ENCODE measurements at regions not wholly inside any gene's neighbourhood (a gene's known extent, or its start where the extent isn't known, plus 50 kb on each side); places are given as distances from the start of the nearest gene placed in this dataset.
"Not testable (repeated sequence)": the region's sequence is repeated elsewhere in the genome, so short reads cannot be mapped to it uniquely, and the experiment has no call there.

DNA sequence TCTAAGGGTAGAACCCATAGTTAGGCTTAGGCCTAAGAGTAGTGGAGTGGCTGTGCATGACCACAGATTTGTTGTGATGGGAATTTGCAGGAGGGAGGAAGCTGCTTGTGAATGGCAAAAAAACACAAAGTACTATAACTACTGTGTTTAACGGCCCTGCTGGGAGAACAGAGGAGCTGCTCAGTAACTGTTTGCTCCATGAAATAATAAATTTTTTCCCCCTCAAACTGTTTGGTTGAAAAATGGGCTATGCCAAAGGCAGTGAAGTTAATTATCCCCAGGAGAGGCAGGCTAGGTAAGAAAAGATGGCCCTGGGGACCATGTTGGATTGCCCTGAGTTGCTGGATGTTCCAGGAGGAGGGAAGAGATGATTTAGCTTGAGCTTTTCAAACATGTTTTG is 216.1 kb upstream of the ADRA1D start:
- no peak for DNase-seq

DNA sequence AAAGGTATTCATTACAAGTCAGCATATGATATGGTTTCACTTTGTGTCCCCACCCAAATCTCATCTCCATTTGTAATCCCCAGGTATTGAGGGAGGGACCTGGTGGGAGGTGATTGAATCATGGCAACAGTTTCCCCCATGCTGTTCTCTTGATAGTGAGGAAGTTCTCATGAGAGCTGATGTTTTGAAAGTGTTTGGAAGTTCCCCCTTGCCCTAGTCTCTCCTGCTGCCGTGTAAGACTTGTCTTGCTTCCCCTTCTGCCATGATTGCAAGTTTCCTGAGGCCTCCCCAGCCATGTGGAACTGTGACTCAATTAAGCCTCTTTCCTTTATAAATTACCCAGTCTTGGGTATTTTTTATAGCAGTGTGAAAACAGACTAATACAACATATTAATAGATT is 213.7 kb upstream of the ADRA1D start:
- not testable (repeated sequence) for DNase-seq

DNA sequence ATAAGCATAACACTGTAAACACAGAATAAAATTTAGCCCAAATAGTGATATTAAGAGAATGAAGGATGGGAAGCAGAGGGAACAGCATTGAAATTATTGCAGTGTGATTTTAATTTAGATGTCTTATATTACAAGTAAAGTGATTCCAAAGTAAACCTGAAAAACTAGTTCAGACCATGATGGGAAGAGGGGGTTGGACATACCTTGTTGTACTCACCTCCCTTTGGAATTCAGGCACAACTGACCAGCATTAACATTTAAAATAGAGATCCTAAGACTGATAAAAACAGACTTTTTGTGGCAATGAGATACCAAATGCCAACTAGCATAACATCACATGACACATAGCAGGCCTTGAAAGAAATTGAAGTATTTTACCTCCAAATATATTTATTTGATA is 210.0 kb upstream of the ADRA1D start:
- no peak for DNase-seq

GRCh38 chr20:4457566-4458543 is 208.8 kb upstream of the ADRA1D start:
- no peak for DNase-seq

- DNase-seq = no peak
Measured at GRCh38 chr20:4455996-4456395, 206.9 kb upstream of the ADRA1D start.

GRCh38 chr20:4455301-4455701 is 206.2 kb upstream of the ADRA1D start:
- DNase-seq = no peak

- DNase-seq = no peak
Measured at GRCh38 chr20:4454111-4454510, 205.0 kb upstream of the ADRA1D start.

GRCh38 chr20:4453359-4453758 is 204.3 kb upstream of the ADRA1D start:
- DNase-seq = no peak

- no peak for DNase-seq
Measured at GRCh38 chr20:4451487-4452081, 202.5 kb upstream of the ADRA1D start.

DNA sequence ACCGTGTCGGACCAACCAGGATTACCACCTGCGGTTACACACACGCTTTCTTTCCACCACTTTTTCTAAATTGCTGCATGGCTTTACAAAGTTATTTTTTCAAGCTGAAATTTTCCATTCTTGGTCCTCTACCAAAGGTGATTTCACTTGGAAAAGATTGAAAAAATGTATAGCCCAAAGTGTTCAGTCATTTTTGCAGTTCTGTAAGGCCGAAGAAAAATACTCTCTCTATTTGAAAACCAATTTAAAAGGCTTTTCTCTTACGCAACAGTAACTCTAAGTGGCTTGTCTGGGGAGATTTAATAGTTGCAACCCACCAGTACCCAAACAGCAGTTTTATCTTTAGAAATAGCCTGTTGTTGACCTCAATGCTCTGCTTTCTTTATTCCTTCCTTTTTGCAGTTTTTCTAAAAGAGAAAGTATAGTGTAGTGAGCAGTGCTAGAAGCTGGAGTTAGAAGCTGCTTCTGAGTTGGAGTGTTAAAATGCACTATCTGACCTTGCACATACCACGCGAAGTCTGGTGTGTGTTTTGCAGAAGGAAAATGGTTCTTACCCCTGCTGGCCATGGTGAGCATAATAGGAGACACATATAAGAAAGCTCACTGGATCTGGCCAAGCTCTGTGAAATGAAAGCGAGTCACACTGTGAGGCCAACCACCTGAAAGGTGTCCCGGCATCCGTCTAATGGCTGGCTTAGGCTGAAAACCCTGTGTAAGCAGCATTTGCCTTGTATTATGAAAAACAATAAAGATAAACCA is 201.0 kb upstream of the ADRA1D start:
- DNase-seq = no peak

DNA sequence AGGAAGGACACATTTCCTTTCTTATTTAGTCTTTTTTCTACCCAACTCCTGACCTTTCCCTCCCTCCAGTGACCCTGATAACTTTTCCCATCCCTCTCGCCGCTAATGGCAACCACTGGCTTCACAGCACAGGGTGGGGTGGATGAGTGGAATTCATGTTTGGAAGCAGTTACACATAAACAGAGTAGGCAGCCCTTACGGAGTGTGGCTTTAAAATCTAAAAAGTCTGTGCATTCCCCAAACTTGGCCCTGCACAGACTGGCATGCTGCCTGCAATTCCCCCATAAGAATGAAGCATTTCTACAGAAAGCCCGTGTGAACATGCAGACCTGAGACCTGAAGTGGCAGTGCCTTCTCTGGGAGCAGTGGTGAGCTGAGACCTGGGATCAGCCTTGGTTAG is 196.7 kb upstream of the ADRA1D start:
- DNase-seq = no peak

DNA sequence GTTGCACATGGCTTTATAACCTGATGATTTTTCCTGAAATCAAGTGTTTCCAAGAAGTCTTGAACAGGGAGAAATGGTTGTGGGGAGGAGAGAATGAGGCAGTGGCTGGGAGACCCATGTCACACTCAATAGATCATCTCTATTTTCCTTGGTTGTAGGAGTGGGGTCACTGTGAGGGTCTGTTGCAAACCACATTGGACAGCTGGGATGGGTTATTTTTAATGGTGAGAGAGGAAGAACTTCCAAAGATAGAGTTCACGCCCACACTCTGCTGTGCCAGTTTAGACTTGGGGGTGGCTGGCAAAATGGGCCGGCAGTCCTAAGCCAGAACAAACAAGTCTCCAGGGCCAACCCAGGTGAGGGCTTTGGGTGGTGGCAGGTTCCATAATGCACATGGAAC is 196.2 kb upstream of the ADRA1D start:
- DNase-seq = no peak

- DNase-seq = no peak
Measured at GRCh38 chr20:4444404-4444803, 195.3 kb upstream of the ADRA1D start.

DNA sequence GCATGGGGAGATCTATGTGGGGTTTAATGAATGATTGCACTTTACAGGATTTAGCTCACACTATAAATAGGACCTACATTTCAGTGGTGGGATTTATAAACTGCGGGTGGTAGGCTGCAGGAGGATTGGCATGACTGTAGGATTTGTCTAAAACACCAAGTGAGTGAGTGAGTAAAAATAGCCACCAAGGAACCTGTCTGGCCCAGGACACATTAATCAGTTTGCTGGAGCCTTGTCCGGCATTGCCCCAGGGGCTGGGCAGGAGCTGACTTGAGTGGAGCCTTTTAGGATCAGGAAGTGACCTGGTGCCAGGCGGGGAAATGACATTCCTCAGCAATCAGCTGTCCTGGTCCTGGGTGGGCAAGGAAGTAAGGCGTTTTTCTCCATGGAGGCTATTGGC is 193.9 kb upstream of the ADRA1D start:
- no peak for DNase-seq

GRCh38 chr20:4441871-4442270 is 192.8 kb upstream of the ADRA1D start:
- no peak for DNase-seq

GRCh38 chr20:4441191-4441590 is 192.1 kb upstream of the ADRA1D start:
- no peak for DNase-seq

DNA sequence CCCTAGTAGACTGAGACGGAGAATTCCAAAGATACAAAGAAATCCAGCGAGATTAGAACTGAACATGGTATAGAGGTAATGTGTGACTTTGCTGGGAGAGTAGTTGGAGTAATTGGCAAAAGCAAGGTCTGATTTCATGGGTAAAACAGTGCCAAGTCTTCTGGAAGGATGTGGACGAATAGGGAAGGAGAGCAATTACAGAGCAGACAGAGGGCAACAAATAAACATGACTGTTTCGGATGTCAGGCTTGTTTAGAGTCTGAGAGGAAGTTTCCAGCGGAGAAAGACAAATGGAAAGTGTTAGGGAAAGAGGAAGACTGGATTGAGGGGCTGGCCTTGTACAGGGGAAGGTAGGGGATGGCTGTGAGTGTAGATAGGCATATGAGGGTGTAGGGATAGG is 190.4 kb upstream of the ADRA1D start:
- DNase-seq = no peak

DNA sequence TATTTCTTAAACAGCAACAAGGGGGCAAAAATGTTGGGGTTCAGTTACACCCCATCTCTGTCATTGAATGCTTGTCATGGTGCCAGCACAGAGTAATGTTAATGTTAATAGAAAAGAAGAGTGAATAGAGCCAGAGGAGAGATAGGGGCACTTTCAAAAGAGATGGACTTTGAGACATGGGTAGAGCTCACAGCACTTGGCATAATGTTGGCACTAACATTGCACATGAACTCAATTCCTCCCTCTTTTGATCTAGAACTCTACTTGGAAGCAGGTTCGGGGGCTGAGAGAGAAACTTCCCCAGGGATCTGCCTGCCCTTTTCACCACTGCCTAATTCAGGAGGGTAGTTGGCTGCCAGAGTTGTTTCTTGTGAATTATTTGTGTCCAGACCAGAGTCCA is 188.0 kb upstream of the ADRA1D start:
- no peak for DNase-seq

DNA sequence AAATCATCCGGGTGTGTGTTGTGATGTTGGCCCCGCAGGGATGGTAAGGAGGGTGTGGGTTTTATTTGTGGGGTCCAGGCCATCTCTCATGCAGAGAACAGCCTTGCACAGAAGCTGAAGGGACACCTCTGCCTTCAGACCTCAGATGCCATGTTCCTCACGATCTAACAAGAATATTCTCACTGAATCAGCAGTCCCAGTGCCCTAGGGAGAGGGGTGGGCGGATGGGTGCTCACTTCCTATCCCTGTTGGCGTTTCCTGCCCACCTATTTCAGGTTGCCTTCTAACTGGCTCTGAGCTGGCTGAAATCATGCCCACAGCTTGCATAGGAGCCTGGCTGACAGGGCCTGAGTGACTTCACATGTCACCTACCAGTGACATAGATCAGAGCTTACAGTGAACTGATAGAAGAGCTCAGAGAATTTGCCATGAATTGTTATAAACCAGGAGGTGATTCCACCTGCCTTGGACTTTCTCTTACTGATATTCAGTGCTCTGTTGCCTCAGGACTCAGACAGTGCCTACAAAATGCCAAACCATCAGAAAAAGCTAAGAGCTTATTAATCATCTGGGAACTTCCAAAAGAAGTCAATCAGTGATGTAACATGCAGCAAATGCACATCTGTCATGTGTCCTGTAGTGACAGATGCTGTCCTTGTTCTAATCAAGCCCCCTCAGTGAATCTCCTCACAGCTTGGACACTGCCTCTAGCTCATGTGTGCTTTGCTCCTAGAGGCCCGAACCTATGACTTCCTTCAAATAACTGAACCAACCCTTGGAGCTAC is 186.8 kb upstream of the ADRA1D start:
- no peak for DNase-seq

- no peak for DNase-seq
Measured at GRCh38 chr20:4435225-4435624, 186.1 kb upstream of the ADRA1D start.

- no peak for DNase-seq
Measured at GRCh38 chr20:4434681-4435080, 185.6 kb upstream of the ADRA1D start.

GRCh38 chr20:4431446-4431845 is 182.4 kb upstream of the ADRA1D start:
- no peak for DNase-seq

GRCh38 chr20:4430826-4431225 is 181.7 kb upstream of the ADRA1D start:
- not testable (repeated sequence) for DNase-seq

Measured in T-helper 2 cell (primary cell).